OCI-LY7 (cell line): ENCODE measurements at regions not wholly inside any gene's neighbourhood (a gene's known extent, or its start where the extent isn't known, plus 50 kb on each side); places are given as distances from the start of the nearest gene placed in this dataset.

Source experiments
- CTCF ChIP-seq: fragments of 200-600 bp; sonication (generic); conservative IDR thresholded peaks from 2 replicates; pipeline ENCODE4 v1.5.1; 2014; ENCODE audit warnings: mild to moderate bottlenecking, antibody characterized with exemption, low read length, moderate library complexity, mixed read lengths
- EZH2phosphoT487 ChIP-seq: fragments of 200-600 bp; sonication (generic); IDR thresholded peaks from 2 replicates; pipeline ENCODE4 v1.6.1; 2018; ENCODE audit warnings: low read depth, borderline replicate concordance, mild to moderate bottlenecking, mixed run types, antibody characterized with exemption, low read length, moderate library complexity, mixed read lengths

GRCh38 chr3:144624656-144625055 lies 653.0 kb downstream of the DIPK2A start:
- no peak for TF ChIP-seq CTCF
- no peak for TF ChIP-seq EZH2phosphoT487
